CD4-positive, alpha-beta T cell treated with Interleukin-6 at 100 ng/mL for 8 hours (primary cell): ENCODE measurements at regions not wholly inside any gene's neighbourhood (a gene's known extent, or its start where the extent isn't known, plus 50 kb on each side); places are given as distances from the start of the nearest gene placed in this dataset.

Experiments used
- DNase-seq: peaks from one replicate; pipeline ENCODE4 v3.0.0-alpha.2; 2020; ENCODE audit warnings: mixed read lengths, low spot score

GRCh38 chr3:188064831-188065493 is 89.0 kb upstream of the LPP start:
- DNase-seq, result no peak

GRCh38 chr3:188066141-188066540 is 87.8 kb upstream of the LPP start:
- no peak for DNase-seq

GRCh38 chr3:188067932-188068331 is 86.0 kb upstream of the LPP start:
- no peak for DNase-seq

GRCh38 chr3:188068342-188068741 is 85.6 kb upstream of the LPP start:
- no peak for DNase-seq

- DNase-seq, result no peak
Measured at GRCh38 chr3:188071636-188072035, 82.3 kb upstream of the LPP start.

- no peak for DNase-seq
Measured at GRCh38 chr3:188076176-188076575, 77.8 kb upstream of the LPP start.

- DNase-seq, result no peak
Measured at GRCh38 chr3:188077160-188077799, 76.7 kb upstream of the LPP start.

GRCh38 chr3:188080091-188080490 is 73.9 kb upstream of the LPP start:
- no peak for DNase-seq

GRCh38 chr3:188082031-188082430 is 71.9 kb upstream of the LPP start:
- no peak for DNase-seq

- no peak for DNase-seq
Measured at GRCh38 chr3:188082450-188082849, 71.5 kb upstream of the LPP start.

- DNase-seq, result no peak
Measured at GRCh38 chr3:188083011-188083410, 70.9 kb upstream of the LPP start.

- no peak for DNase-seq
Measured at GRCh38 chr3:188084752-188085583, 69.0 kb upstream of the LPP start.

- DNase-seq, result no peak
Measured at GRCh38 chr3:188085584-188086560, 68.1 kb upstream of the LPP start.

- DNase-seq, result no peak
Measured at GRCh38 chr3:188088948-188089685, 64.8 kb upstream of the LPP start.

- DNase-seq, result no peak
Measured at GRCh38 chr3:188090620-188091309, 63.2 kb upstream of the LPP start.

GRCh38 chr3:188091746-188092145 is 62.2 kb upstream of the LPP start:
- no peak for DNase-seq

GRCh38 chr3:188092648-188093047 is 61.3 kb upstream of the LPP start:
- no peak for DNase-seq

GRCh38 chr3:188095431-188095830 is 58.5 kb upstream of the LPP start:
- no peak for DNase-seq

- DNase-seq, result no peak
Measured at GRCh38 chr3:188097791-188098190, 56.2 kb upstream of the LPP start.

- DNase-seq, result no peak
Measured at GRCh38 chr3:188099907-188100306, 54.0 kb upstream of the LPP start.
